PC-9 (cell line): ENCODE measurements at regions not wholly inside any gene's neighbourhood (a gene's known extent, or its start where the extent isn't known, plus 50 kb on each side); places are given as distances from the start of the nearest gene placed in this dataset.

Experiments
- EZH2 ChIP-seq: fragments of 200-600 bp; sonication (generic); IDR thresholded peaks from 2 replicates; pipeline ENCODE4 v1.8.0; 2017; ENCODE audit warnings: antibody characterized with exemption, low read depth
- TF ChIP-seq, protein P1 (sequence below): fragments of 200-600 bp; sonication (generic); conservative IDR thresholded peaks from 2 replicates; pipeline ENCODE4 v1.6.1; 2017; ENCODE audit warnings: mixed run types, antibody characterized with exemption, mild to moderate bottlenecking, moderate library complexity

DNA sequence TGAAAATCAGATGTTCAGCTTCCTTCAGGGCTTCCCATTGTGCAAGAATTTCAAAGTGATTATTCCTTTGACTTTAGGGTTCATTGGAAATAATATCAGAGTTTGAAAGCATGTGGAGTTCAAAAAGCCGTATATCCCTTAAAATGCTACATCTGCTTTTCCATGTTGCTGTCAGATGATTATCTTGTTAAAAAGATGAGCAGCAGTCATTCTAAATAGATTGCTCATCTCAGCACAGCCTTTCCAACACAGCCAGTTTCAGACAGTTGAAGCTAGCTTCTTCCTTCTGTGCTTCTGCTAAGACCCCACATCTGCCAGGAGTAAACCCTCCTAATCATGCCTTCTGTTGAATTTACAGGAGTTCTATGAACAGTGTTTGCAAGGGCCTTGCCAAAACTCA is 204.4 kb upstream of the PTER start:
- TF ChIP-seq, protein P1, sequence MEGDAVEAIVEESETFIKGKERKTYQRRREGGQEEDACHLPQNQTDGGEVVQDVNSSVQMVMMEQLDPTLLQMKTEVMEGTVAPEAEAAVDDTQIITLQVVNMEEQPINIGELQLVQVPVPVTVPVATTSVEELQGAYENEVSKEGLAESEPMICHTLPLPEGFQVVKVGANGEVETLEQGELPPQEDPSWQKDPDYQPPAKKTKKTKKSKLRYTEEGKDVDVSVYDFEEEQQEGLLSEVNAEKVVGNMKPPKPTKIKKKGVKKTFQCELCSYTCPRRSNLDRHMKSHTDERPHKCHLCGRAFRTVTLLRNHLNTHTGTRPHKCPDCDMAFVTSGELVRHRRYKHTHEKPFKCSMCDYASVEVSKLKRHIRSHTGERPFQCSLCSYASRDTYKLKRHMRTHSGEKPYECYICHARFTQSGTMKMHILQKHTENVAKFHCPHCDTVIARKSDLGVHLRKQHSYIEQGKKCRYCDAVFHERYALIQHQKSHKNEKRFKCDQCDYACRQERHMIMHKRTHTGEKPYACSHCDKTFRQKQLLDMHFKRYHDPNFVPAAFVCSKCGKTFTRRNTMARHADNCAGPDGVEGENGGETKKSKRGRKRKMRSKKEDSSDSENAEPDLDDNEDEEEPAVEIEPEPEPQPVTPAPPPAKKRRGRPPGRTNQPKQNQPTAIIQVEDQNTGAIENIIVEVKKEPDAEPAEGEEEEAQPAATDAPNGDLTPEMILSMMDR = no peak
- no peak for TF ChIP-seq EZH2
